GM21390 (cell line): ENCODE measurements at regions not wholly inside any gene's neighbourhood (a gene's known extent, or its start where the extent isn't known, plus 50 kb on each side); places are given as distances from the start of the nearest gene placed in this dataset.
"Not testable (repeated sequence)": the region's sequence is repeated elsewhere in the genome, so short reads cannot be mapped to it uniquely, and the experiment has no call there.

Experiments used
- ATAC-seq: cut with Tn5 transposase; IDR thresholded peaks from one replicate; pipeline ENCODE4 v1.9.1; 2021; ENCODE audit not compliant: unreplicated experiment

DNA sequence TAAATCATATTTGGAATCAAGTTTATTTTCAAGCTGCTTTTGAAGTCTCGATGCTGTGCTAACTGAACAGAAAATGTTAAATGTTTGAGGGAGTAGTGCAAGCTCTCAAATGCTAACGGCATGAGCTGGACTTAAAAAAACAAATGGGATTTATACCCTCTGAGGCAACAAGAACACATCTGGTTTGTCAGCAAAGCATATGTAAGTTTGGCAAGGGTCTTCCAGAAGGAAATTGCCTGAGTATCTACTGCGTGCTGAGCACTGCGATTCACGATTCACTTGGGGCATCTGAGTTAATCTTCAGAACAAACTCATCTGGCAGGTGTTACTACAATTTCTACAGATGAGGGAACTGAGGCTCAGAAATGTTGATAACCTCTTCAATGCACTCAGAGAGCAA lies 98.4 kb upstream of the C9orf72 start:
- ATAC-seq: no peak

DNA sequence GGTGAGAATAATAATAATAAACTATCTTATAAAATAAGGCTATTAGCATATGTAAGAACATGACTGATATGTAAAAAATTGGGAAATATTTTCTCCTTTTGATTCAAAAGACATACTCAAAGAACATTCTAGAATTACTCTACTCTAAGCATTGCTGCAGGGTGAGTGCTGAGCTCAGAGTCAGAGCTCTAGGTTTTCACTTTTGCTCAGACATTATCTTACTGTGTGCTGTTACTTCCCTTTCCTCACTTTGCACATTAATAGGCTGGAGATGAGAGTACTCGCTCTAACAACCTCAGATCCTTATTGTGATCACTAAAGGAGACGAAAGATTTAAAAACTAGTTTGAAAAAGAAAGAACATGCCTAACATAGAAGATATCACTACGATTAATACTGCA lies 99.4 kb upstream of the C9orf72 start:
- peak; percentile 54 for ATAC-seq

- ATAC-seq: no peak
These were observed 100.4 kb upstream of the C9orf72 start for GRCh38 chr9:27673641-27674040.

GRCh38 chr9:27675354-27675753 lies 102.1 kb upstream of the C9orf72 start:
- ATAC-seq: no peak

GRCh38 chr9:27676827-27677226 lies 103.5 kb upstream of the C9orf72 start:
- no peak for ATAC-seq

- no peak for ATAC-seq
These were observed 106.1 kb upstream of the C9orf72 start for GRCh38 chr9:27679338-27679737.

- no peak for ATAC-seq
These were observed 109.9 kb upstream of the C9orf72 start for GRCh38 chr9:27683181-27683580.

DNA sequence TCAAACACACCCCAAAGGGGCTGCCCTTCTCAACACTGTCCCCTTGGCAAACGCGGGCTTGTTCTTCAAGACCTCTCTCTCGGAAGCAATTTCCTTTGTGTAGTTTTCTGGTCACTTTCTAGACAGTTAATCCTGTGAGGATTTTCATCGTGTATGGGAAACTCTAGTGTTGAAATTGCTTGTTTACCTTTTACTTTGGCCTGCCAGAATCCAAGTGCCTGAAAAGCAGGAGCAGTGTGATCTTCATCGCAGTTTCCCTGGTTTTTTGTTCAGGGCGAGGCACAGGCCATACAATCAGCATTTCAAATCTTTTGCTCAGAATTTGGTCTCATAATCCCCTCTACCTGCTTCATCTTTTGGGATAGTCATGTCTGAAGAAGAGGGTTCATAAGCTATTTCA lies 115.7 kb upstream of the C9orf72 start:
- ATAC-seq: no peak

DNA sequence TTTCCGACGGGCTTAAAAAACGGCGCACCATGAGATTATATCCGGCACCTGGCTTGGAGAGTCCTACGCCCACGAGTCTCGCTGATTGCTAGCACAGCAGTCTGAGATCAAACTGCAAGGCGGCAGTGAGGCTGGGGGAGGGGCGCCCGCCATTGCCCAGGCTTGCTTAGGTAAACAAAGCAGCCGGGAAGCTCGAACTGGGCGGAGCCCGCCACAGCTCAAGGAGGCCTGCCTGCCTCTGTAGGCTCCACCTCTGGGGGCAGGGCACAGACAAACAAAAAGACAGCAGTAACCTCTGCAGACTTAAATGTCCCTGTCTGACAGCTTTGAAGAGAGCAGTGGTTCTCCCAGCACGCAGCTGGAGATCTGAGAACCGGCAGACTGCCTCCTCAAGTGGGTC lies 117.5 kb upstream of the C9orf72 start:
- ATAC-seq: not testable (repeated sequence)

- no peak for ATAC-seq
These were observed 126.3 kb upstream of the C9orf72 start for GRCh38 chr9:27699621-27700020.

DNA sequence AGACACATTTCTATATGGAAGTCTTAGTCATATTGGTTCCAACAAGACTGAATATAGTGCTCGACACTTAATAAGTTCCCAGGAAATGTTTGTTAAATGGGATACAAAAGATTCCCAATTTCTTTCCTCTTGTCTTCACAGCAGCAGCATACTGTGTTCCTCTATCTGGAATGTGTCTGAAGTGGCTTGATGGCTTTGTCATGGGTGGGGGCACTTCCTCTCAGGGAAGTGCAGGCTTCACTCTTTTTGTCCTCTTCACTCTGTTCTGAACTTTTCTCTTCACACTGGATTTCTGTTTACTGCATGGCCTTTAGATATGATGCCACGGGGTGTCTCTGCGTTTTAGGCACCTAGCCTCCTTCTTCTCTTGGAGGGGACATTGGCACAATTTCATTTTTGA lies 127.7 kb upstream of the C9orf72 start:
- no peak for ATAC-seq

DNA sequence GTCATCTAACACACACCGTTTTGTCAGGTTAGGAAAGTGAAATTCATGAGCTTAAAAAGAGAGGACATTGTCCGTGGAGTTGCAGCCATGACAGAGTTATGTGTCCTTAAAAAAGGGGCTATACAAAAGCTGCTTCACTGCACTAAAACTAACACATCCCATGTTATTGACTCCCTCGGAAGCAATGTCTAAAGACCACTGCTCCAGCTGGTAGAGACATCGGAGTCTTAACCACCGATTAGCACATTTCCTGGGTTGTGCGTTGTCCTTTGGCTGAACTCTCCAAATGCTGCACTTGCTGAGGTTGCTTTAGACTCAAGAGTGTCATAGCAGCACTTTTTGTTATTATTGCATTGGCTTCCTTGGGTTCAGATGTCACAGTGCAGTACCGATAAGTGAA lies 128.3 kb upstream of the C9orf72 start:
- ATAC-seq: no peak

GRCh38 chr9:27703216-27703980 lies 130.1 kb upstream of the C9orf72 start:
- no peak for ATAC-seq

DNA sequence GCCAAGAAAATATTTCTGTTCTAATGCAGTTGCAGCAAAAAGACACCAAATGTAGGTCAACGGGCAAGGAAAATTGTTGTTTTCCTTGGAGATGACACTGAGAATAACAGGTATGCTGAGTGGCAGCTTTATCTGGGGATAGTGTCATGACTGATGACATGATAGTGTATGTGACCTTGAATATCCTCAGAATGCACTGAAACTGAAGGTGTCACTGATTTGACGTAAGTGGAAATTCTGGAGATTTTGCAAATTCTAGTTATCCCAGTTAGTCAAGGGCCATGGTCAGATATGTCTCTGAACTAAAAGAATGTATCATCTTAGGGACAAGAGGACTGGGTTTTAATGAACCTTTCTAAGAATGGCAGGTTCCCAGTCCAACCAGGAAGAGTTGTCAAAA lies 138.0 kb upstream of the C9orf72 start:
- no peak for ATAC-seq

DNA sequence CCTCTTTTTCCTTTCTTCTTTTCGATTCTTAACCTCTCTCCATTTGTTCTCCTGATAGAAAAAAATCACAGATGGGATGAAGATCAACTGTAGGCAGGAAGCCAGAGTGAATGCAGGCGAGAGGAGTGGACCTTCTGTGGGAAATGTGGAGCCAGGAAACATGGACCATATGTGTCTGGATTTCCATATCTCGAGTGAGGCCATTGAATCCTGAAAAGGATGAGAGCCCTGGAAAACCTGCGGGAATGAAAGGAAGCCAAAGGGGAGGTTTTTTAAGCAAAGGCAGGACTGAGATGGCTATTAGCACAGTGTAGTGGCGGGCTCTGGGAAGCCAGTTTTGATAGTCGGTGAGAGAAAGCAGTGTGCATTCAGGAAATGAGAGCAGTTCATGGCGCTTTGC lies 139.5 kb upstream of the C9orf72 start:
- ATAC-seq: no peak

DNA sequence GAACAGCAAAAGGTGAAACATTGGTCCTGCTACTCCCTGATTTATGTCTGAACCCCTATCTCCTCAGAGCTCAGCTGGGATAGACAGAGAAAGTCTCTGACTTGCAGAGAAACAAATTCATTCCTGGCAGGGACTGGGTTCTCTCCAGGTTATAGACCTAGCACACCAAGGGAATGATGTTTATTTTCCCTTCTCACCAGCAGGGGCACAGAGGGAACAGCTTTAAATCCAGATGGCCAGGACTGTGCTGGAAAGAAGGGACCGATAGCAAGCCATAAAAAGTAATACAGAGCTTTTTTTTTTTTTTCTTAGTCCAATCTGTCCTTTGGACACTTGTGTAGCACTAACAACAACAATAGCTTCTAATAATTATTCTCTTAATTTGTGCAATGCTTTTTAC lies 141.1 kb upstream of the C9orf72 start:
- ATAC-seq: no peak

DNA sequence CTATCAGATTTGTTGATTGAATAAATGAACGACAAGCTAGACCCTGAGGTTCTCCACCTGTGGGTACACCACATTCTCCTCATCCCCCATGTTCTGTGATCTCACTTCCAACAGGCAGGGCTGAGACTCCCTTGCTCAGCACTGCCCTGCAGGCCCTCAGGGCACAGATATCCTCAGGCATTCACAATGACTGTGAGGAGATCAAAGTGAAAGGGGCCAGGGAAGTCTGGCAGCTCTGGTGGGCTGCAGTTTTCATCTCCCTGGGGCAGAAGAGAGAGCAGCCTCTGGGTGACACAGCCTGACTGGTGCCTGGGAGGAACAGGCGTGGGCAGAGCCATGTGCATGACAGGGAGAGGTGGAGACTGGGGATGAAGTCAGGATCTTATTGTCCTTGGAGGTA lies 142.4 kb upstream of the C9orf72 start:
- ATAC-seq: no peak

DNA sequence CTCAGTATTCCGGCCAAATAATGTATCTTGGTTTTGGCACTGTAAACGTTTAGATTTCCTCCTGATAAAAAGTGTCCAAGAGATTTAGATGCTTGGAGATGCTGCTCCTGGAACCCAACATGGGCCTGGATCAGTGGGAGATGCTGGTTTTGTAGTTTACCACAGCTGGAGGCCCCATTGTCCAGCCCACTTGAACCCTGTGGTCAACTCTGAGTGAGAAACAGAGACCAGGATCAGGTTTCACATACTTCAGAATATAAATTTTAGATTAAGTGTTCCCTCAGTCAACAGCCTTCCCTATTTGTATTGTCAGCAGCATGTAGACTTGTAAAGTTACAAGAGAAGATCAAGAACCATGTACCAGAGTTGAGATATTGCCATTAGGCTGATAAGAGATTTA lies 144.7 kb upstream of the C9orf72 start:
- no peak for ATAC-seq

DNA sequence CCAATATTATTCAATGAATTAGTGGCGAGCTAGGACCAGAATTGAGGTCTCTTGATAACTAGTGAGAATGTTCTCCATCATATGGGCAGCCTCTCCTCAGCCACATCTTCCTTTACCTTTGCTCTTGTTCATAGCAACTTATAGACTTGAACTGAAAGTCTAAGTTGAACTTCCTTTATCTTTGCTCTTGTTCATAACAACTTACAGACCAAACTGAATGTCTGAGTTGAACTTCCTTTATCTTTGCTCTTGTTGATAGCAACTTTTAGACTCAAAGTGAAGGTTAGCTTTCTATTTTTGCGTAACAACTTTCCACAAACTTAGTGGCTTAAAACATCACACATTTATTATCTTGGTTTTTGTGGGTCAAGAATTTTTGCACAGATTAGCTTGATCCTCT lies 146.4 kb upstream of the C9orf72 start:
- ATAC-seq: no peak

DNA sequence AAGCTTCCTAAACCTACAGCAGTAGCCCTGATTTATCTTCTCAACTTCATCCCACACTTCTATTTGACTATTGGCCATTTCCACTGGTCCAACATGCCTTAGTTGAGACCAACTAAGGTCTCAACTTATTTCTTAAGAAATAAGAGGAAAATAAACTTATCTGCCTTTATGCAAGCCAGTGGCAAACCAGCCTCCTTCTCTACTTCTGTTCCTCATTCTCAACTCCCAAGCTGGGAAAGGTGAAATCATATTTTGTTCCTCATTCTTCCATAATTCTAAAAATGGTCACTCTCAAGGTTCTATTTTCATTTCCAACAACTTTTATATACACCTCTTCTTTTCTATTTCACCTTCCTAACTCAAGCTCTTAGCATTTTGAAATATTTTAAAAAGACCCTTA lies 149.6 kb upstream of the C9orf72 start:
- no peak for ATAC-seq

DNA sequence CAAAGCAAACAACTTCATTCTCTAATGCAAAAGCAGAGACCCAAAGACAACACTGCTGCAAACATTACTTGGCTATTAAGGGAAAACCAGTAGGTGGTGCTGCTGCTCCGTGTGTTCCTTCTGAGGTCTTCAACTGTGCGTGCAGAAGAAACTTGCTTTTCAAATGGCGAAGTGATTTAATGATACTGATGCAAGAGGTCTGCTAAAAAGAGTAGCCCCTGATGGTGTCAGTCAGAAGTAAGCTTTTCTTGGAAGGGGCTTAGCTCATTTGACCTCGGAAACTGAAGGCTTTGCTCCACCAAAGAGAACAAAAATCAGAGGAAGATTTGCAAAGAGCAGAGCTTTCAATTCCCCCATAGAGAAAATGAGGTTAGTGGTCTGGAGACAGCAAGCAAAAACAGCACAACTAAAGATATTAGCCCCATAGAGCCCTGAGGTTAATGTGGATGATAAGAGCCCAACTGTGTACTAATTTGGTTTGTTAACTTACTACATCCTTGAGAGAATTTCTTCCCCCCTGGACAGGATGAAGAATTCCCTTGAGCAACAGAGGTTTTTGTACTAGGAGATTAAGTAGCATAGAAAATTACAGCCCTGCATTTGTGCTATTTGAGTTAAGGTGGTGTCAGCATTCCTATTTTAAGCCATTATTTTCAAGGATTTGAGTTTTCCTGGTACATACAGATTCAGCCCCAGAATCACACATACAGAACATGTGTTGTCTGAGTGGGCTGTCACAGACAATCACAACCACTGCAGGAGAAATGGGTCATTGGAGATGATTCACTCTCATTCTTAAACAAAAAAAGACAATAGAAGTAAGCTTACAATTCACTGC lies 153.2 kb upstream of the C9orf72 start:
- peak; percentile 81 for ATAC-seq

GRCh38 chr9:27732494-27732893 lies 159.2 kb upstream of the C9orf72 start:
- ATAC-seq: no peak
